ENCODE measurements at regions not wholly inside any gene's neighbourhood (a gene's known extent, or its start where the extent isn't known, plus 50 kb on each side); places are given as distances from the start of the nearest gene placed in this dataset.

- TF ChIP-seq, protein P1, sequence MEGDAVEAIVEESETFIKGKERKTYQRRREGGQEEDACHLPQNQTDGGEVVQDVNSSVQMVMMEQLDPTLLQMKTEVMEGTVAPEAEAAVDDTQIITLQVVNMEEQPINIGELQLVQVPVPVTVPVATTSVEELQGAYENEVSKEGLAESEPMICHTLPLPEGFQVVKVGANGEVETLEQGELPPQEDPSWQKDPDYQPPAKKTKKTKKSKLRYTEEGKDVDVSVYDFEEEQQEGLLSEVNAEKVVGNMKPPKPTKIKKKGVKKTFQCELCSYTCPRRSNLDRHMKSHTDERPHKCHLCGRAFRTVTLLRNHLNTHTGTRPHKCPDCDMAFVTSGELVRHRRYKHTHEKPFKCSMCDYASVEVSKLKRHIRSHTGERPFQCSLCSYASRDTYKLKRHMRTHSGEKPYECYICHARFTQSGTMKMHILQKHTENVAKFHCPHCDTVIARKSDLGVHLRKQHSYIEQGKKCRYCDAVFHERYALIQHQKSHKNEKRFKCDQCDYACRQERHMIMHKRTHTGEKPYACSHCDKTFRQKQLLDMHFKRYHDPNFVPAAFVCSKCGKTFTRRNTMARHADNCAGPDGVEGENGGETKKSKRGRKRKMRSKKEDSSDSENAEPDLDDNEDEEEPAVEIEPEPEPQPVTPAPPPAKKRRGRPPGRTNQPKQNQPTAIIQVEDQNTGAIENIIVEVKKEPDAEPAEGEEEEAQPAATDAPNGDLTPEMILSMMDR (tag by site-specific recombination; IDR thresholded peaks at IDR 0.05): no peak
- TF ChIP-seq ZNF121 (tag by site-specific recombination; IDR thresholded peaks at IDR 0.05): no peak
- TF ChIP-seq ZBTB1 (tag by site-specific recombination; IDR thresholded peaks at IDR 0.05): no peak
- no peak for TF ChIP-seq TSHZ1 (tag by site-specific recombination; IDR thresholded peaks at IDR 0.05; ENCODE audit: borderline replicate concordance)
- TF ChIP-seq ZNF280D (tag by site-specific recombination; IDR thresholded peaks at IDR 0.05): no peak
- no peak for TF ChIP-seq ZNF23 (tag by site-specific recombination; IDR thresholded peaks at IDR 0.05; ENCODE audit: borderline replicate concordance)
- TF ChIP-seq ZNF138 (tag by site-specific recombination; IDR thresholded peaks at IDR 0.05; ENCODE audit: borderline replicate concordance): no peak
- TF ChIP-seq, protein P2, sequence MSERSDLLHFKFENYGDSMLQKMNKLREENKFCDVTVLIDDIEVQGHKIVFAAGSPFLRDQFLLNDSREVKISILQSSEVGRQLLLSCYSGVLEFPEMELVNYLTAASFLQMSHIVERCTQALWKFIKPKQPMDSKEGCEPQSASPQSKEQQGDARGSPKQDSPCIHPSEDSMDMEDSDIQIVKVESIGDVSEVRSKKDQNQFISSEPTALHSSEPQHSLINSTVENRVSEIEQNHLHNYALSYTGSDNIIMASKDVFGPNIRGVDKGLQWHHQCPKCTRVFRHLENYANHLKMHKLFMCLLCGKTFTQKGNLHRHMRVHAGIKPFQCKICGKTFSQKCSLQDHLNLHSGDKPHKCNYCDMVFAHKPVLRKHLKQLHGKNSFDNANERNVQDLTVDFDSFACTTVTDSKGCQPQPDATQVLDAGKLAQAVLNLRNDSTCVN (tag by site-specific recombination; optimal IDR thresholded peaks at IDR 0.05): no peak
These were observed 1678.7 kb upstream of the PCDH10 start for GRCh38 chr4:131470360-131470759.

Measured in HEK293 (cell line).